GM19395 (cell line): ENCODE measurements at regions not wholly inside any gene's neighbourhood (a gene's known extent, or its start where the extent isn't known, plus 50 kb on each side); places are given as distances from the start of the nearest gene placed in this dataset.

ENCODE experiments used
- ATAC-seq: cut with Tn5 transposase; IDR thresholded peaks from one replicate; pipeline ENCODE4 v1.9.1; 2021; ENCODE audit warnings: mild to moderate bottlenecking, moderate library complexity; ENCODE audit not compliant: unreplicated experiment

- ATAC-seq = no peak
Measured at GRCh38 chr2:129248198-129248597, 731.3 kb upstream of the RAB6C start.

- ATAC-seq = no peak
Measured at GRCh38 chr2:129252781-129253460, 726.5 kb upstream of the RAB6C start.

- ATAC-seq = no peak
Measured at GRCh38 chr2:129253461-129253812, 726.0 kb upstream of the RAB6C start.

GRCh38 chr2:129254718-129255117 is 724.7 kb upstream of the RAB6C start:
- no peak for ATAC-seq

GRCh38 chr2:129255610-129256313 is 723.7 kb upstream of the RAB6C start:
- no peak for ATAC-seq

GRCh38 chr2:129256642-129257041 is 722.8 kb upstream of the RAB6C start:
- ATAC-seq = no peak

- no peak for ATAC-seq
Measured at GRCh38 chr2:129262934-129263333, 716.5 kb upstream of the RAB6C start.

- ATAC-seq = no peak
Measured at GRCh38 chr2:129263939-129264338, 715.5 kb upstream of the RAB6C start.

- ATAC-seq = no peak
Measured at GRCh38 chr2:129267559-129267958, 711.9 kb upstream of the RAB6C start.

- ATAC-seq = no peak
Measured at GRCh38 chr2:129273266-129274037, 706.0 kb upstream of the RAB6C start.

- no peak for ATAC-seq
Measured at GRCh38 chr2:129274038-129274415, 705.4 kb upstream of the RAB6C start.

GRCh38 chr2:129274918-129275317 is 704.5 kb upstream of the RAB6C start:
- ATAC-seq = no peak

GRCh38 chr2:129275706-129276105 is 703.8 kb upstream of the RAB6C start:
- no peak for ATAC-seq

GRCh38 chr2:129276978-129277584 is 702.4 kb upstream of the RAB6C start:
- no peak for ATAC-seq

GRCh38 chr2:129277585-129277981 is 701.9 kb upstream of the RAB6C start:
- ATAC-seq = no peak

GRCh38 chr2:129281791-129282530 is 697.5 kb upstream of the RAB6C start:
- ATAC-seq = no peak

- no peak for ATAC-seq
Measured at GRCh38 chr2:129285012-129285411, 694.5 kb upstream of the RAB6C start.

- ATAC-seq = no peak
Measured at GRCh38 chr2:129293326-129293725, 686.1 kb upstream of the RAB6C start.

- no peak for ATAC-seq
Measured at GRCh38 chr2:129296396-129296795, 683.1 kb upstream of the RAB6C start.

- no peak for ATAC-seq
Measured at GRCh38 chr2:129296806-129297205, 682.7 kb upstream of the RAB6C start.

GRCh38 chr2:129297430-129297829 is 682.0 kb upstream of the RAB6C start:
- ATAC-seq = no peak
